PFSK-1 (cell line): ENCODE measurements at regions not wholly inside any gene's neighbourhood (a gene's known extent, or its start where the extent isn't known, plus 50 kb on each side); places are given as distances from the start of the nearest gene placed in this dataset.

Source experiments
- FOXP2 ChIP-seq: optimal IDR thresholded peaks from 2 replicates; pipeline ENCODE3; 2011; ENCODE audit warnings: borderline replicate concordance, control low read depth, inconsistent platforms; ENCODE audit not compliant: insufficient read depth; ENCODE audit errors: extremely low read length, extremely low read depth
- POLR2AphosphoS5 ChIP-seq: IDR thresholded peaks from 2 replicates; pipeline ENCODE4 v1.6.1; 2012; ENCODE audit warnings: low read depth, mild to moderate bottlenecking, control low read depth, low read length, moderate library complexity
- REST ChIP-seq, 2 experiments: IDR thresholded peaks; 2 replicates each; pipeline versions ENCODE4 v1.6.1 to v1.8.0; 2011 to 2012; ENCODE audit warnings: low read depth in 2 of 2, low read length in 2 of 2, control low read depth in 1 of 2, inconsistent platforms in 1 of 2, mild to moderate bottlenecking in 1 of 2, moderate library complexity in 1 of 2; ENCODE audit not compliant: insufficient read depth in 1 of 2
- SIN3A ChIP-seq: IDR thresholded peaks from 2 replicates; pipeline ENCODE4 v1.6.1; 2012; ENCODE audit warnings: mild to moderate bottlenecking, low read length, moderate library complexity, borderline replicate concordance; ENCODE audit not compliant: insufficient read depth
- TAF1 ChIP-seq: IDR thresholded peaks from 2 replicates; pipeline ENCODE4 v1.6.1; 2012; ENCODE audit warnings: low read length, control low read depth, borderline replicate concordance; ENCODE audit not compliant: insufficient read depth

DNA sequence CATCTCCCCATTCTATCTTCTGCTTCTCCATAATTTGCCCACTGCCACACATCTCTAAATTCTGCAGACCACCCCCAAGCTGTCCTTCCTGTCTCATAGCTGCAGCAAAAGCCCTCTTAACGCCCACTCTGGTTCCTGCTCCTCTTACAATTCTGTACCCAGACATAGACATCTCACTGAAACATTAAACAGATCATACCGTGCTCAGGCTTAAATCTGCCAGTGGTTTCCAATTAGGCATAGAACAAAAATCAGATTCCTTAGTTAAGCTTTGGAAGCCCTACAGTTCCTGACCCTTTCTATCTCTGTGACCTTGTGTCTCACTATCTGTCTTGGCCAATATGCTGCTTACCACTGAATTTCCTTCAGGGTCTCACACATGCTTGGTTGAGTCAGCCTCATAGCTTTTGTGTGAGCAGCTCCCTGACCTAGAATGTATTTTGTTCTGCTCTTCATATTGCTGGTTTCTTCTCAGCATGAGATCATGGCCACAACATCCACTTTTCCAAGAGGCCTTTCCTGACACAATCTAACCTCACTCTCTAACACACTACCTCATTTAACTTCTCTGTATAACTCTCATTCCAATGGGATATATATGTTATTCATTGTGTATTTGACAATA, 749.7 kb downstream of the MAFB start:
- TF ChIP-seq POLR2AphosphoS5 (no peak), TAF1 (no peak), REST (IDR thresholded peaks at IDR 0.05; ENCODE audit: insufficient read depth in 1 of 2, low read depth in 2 of 2, low read length in 2 of 2) (no peak)

DNA sequence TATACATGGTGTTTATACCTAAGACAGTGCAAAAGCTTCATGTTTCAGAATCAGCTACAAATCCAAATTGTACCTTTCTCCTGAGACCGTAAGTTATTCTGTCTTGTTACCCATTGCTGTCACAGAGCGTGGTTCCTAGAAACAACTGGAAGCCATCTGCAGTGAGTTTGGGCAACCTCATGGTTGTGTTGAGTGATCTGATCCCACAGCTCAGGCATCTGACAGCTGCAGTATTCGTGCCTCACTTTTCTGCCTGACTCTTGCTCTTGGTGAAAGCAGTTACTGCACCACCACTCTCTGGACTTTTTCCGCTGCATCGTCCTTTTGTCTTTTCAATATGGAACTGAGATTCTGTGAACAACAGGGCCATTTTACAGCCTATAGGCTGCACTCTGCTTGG, 752.6 kb downstream of the MAFB start:
- TF ChIP-seq SIN3A = no peak

DNA sequence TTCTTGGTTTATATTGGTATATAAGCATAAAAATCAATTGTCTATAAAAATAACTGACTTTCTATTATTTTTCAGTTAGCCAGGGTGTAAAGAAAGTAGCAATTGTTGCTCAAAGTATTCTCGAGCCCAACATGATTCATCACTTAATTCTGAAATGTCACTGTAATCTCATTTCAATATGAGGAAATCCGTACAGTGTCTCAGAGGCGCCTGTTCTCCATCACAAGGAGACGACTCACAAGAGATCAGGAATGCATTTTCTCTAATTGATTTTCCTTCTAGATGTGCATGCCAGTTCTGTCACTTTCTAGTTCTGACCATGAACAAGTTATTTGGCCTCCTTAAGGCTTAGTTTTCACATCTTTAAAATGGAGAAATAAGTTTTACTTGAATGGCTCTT, 753.1 kb downstream of the MAFB start:
- TF ChIP-seq TAF1 (no peak), POLR2AphosphoS5 (no peak), REST (IDR thresholded peaks at IDR 0.05; ENCODE audit: insufficient read depth in 1 of 2, low read depth in 2 of 2, low read length in 2 of 2) (no peak), SIN3A (no peak), FOXP2 (no peak)

DNA sequence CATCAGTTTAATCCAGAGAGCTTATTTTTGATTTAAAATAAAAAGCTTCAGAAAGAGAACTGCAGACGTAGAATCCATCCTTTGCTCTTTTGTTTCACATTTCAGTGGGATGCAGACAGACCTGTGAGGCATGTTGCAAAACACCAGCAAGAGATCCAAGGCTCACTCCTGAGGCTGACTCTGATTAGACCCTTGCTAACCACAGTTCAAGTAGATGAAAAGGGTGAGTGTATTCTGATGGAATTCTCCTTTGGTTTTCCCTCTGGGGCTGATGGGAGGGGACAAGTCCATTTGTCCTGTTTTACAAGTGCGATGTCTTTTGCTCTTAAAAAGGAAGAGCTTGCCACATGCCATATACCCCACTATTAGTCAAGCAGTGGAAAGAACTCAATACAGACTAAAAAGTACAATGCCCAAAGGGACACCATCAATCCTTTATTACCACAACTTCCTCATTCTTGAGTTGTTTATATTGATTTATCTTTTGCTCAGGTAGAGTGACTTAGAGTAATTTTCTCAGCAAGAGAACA, 772.7 kb downstream of the MAFB start:
- no peak for TF ChIP-seq SIN3A
- TF ChIP-seq POLR2AphosphoS5 = no peak
- no peak for TF ChIP-seq TAF1
- no peak for TF ChIP-seq REST (IDR thresholded peaks at IDR 0.05; ENCODE audit: insufficient read depth in 1 of 2, low read depth in 2 of 2, low read length in 2 of 2)
- TF ChIP-seq FOXP2 = no peak

DNA sequence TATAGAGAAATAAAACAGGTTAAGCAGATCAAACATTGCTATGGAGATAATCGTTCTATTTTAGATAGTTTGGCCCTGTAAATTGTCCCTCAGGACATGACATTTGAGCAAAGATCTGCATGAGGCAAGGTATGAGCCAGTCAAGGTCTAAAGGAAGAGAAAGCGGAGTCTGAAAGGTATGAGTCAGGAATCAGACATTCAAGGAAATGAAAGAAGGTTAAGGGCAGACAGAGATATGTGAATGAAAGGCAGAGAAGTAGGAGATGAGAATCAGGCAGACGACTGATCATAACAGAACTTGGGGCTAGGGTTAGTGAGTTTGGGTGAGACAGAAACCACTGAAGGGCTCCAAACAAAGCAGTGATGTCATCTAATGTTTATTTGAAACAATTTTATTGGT, 775.8 kb downstream of the MAFB start:
- no peak for TF ChIP-seq POLR2AphosphoS5
- TF ChIP-seq REST (IDR thresholded peaks at IDR 0.05; ENCODE audit: insufficient read depth in 1 of 2, low read depth in 2 of 2, low read length in 2 of 2) = no peak
- no peak for TF ChIP-seq FOXP2
- TF ChIP-seq SIN3A = no peak
- TF ChIP-seq TAF1 = no peak
